ENCODE measurements at regions not wholly inside any gene's neighbourhood (a gene's known extent, or its start where the extent isn't known, plus 50 kb on each side); places are given as distances from the start of the nearest gene placed in this dataset.

GRCh38 chr5:167833456-167833855 is 458.0 kb upstream of the WWC1 start:
- Histone ChIP-seq H3K4me1 (replicated peaks in 1 of 2) (no peaks in the 10 kb centered on the region), H3K36me3 (replicated peaks in 1 of 2) (no peaks in the 10 kb centered on the region), H3K9me3 (replicated peaks in 1 of 3) (no peaks in the 10 kb centered on the region), H3K27me3 (no peaks in the 10 kb centered on the region), H3K27ac (no peak overlapping the region), H3K4me3 (no peak overlapping the region)
- intact Hi-C loops (cut with DNase I): no loop called here
- no peak for DNase-seq
- WGBS, 4 donors: 89 to 90% (median 90%) methylated on average over 6 of the region's 6 CpGs
- TF ChIP-seq POLR2A (IDR thresholded peaks at IDR 0.05): no peak
- TF ChIP-seq CTCF (IDR thresholded peaks at IDR 0.05): no peak

GRCh38 chr5:167835146-167835545 is 456.3 kb upstream of the WWC1 start:
- Histone ChIP-seq H3K4me1 (replicated peaks in 1 of 2) (no peaks in the 10 kb centered on the region), H3K36me3 (replicated peaks in 1 of 2) (no peaks in the 10 kb centered on the region), H3K4me3 (no peak overlapping the region), H3K27ac (no peak overlapping the region), H3K27me3 (no peaks in the 10 kb centered on the region), H3K9me3 (replicated peaks in 1 of 3) (no peaks in the 10 kb centered on the region)
- intact Hi-C loops (cut with DNase I): no loop called here
- no peak for TF ChIP-seq CTCF (IDR thresholded peaks at IDR 0.05)
- WGBS, 4 donors: 55 to 75% (median 60%) methylated on average over 1 of the region's 1 CpG
- no peak for DNase-seq

- H3K27me3 ChIP-seq: no peaks in the 10 kb centered on the region
- no peak for TF ChIP-seq POLR2A (IDR thresholded peaks at IDR 0.05)
- no peak for TF ChIP-seq CTCF (IDR thresholded peaks at IDR 0.05)
- H3K9me3 ChIP-seq (replicated peaks in 1 of 3): no peaks in the 10 kb centered on the region
- H3K4me3 ChIP-seq: no peak overlapping the region
- 76 to 93% (median 85%) methylated on average over 2 of the region's 2 CpGs for WGBS, 4 donors
- H3K27ac ChIP-seq: no peak overlapping the region
- intact Hi-C loops (cut with DNase I): no loop called here
- H3K4me1 ChIP-seq (replicated peaks in 1 of 2): no peaks in the 10 kb centered on the region
- DNase-seq: no peak
- H3K36me3 ChIP-seq (replicated peaks in 1 of 2): no peaks in the 10 kb centered on the region
Observed at GRCh38 chr5:167837127-167837526, 454.3 kb upstream of the WWC1 start.

GRCh38 chr5:167839065-167839464 is 452.4 kb upstream of the WWC1 start:
- Histone ChIP-seq H3K4me1 (replicated peaks in 1 of 2) (no peaks in the 10 kb centered on the region), H3K9me3 (replicated peaks in 1 of 3) (no peaks in the 10 kb centered on the region), H3K27ac (no peak overlapping the region), H3K36me3 (replicated peaks in 1 of 2) (no peaks in the 10 kb centered on the region), H3K4me3 (no peak overlapping the region), H3K27me3 (no peaks in the 10 kb centered on the region)
- TF ChIP-seq CTCF (IDR thresholded peaks at IDR 0.05) (no peak), POLR2A (IDR thresholded peaks at IDR 0.05) (no peak)
- intact Hi-C loops (cut with DNase I): no loop called here
- DNase-seq: no peak
- WGBS, 4 donors: 60 to 65% (median 64%) methylated on average over 6 of the region's 6 CpGs
